ENCODE measurements at regions not wholly inside any gene's neighbourhood (a gene's known extent, or its start where the extent isn't known, plus 50 kb on each side); places are given as distances from the start of the nearest gene placed in this dataset.

DNA sequence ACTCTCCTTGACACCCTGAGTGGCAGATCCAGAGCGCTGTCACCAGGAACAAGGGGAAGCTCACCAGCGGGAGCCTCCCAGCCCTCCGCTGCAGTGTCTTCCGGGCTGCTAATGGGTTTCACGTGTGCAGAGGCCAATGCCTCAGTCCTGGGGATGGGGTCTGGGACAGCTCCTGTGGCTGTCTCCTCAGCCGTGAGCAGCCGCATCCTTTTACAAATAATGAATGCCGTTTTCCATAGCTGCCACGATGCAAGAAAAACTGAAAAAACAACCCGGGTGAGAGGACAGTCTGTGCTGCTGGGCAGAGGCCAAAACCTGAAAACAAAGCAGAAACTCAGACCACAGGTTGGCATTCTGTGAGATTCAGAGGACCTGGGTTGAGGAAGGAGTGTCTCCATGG is 212.2 kb upstream of the RAB4A start:
- DNase-seq (ENCODE audit: extremely low spot score): peak; percentile 21
- H3K27ac ChIP-seq (ENCODE audit: low read depth): no peak overlapping the region

DNA sequence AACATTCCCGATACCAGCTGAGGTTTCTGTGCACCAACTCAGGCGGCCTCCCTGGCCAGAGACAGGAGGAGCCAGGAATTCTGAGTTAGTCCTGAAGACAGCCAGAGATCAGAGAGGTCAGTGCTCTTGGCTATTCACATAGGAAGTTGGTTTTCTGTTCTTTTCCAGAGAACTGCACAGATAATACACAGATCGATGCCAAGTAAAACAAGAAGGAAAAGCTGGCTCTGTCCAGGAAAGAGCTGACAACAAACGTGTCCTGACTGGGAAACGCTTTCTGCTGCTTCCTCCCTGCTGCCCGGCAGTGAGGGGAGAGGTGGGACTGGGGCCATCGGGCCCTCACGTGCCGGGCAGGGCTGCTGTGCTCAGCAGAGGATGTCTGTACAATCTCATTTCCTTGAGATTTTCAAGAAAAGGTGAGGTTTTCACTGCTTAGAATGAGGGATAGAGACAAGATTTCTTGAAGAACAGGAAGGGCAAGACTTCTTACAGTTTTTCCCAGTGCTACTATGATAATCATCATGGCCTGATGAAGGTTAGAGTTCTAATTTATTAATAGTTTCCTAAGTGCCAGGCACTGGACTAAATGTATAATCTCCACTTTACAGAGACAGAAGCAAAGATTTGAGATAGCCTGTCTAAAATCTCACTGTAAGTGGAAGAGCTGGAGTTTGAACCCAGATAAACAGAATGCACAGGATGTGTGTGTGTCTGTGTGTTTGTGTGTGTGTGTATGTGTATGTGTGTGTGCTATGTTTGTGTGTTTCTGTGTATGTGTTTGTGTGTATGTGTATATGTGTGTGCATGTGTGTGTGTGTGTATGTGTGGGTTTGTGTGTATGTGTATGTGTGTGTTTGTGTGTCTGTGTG is 211.0 kb upstream of the RAB4A start:
- peak; percentile 18 for DNase-seq (ENCODE audit: extremely low spot score)
- no peaks in the 10 kb centered on the region for H3K4me1 ChIP-seq (ENCODE audit: insufficient read depth)

More for the DNA sequence above, 212.2 kb upstream of the RAB4A start:
- Histone ChIP-seq H3K36me3 (ENCODE audit: insufficient read depth) (no peaks in the 10 kb centered on the region), H3K4me3 (ENCODE audit: low read depth, low read length) (no peak overlapping the region), H3K4me1 (ENCODE audit: insufficient read depth) (no peaks in the 10 kb centered on the region)
- WGBS: 70% methylated on average over 10 of the region's 10 CpGs

DNA sequence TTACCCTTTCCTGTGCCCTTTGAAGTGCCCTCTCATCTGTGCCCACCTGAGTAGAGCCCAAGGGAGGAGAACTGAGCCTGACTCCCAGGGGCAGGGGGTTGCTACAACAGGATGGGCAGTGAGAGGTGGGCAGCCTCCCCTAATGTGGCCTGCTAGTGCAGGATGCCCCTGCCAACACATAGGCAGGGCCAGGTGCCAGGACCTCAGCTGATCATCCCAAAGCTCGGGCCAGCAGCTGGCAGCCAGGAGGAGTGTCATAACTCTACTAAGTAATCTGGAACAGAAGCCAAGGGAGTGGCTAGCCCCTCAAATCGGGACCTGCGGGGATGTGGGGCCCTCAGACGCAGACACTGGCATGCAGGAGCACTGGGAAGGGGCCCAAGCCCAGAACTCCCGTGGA is 208.8 kb upstream of the RAB4A start:
- Histone ChIP-seq H3K4me3 (ENCODE audit: low read depth, low read length) (no peak overlapping the region), H3K4me1 (ENCODE audit: insufficient read depth) (no peaks in the 10 kb centered on the region), H3K36me3 (ENCODE audit: insufficient read depth) (no peaks in the 10 kb centered on the region), H3K27ac (ENCODE audit: low read depth) (no peak overlapping the region)
- DNase-seq (ENCODE audit: extremely low spot score): no peak
- WGBS: 84% methylated on average over 5 of the region's 5 CpGs

More for the DNA sequence above, 211.0 kb upstream of the RAB4A start:
- 25% methylated on average over 9 of the region's 9 CpGs for WGBS
- Histone ChIP-seq H3K36me3 (ENCODE audit: insufficient read depth) (no peaks in the 10 kb centered on the region), H3K4me3 (ENCODE audit: low read depth, low read length) (no peak overlapping the region), H3K27ac (ENCODE audit: low read depth) (no peak overlapping the region)

DNA sequence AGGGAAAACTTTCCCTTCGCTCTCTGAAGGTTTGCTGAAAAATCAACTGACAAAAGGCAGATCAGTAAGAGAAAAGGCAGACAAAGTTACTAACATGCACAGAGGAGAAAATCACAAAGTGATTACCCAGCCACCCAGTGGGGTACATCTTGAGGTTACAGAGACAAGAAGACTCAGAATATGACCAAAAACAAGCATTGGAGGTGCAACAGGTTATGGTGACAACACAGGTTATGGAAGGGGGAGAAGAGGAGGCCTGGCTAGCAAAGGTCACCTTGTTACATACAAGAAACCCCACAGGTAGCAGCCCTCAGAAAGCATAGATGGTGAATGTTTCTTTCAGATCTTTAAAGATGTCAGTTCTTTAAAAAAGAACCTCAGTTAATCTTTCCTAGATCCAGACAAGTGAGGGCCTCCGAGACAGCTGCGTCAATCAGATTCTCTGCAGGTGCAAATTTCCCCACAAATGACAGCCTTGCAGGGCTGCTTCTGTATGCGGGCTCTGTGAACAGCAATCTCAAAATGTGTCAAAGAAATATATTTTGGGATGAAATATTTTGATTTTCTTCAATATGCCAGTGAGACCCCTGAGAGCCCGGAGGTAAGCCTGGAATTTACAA is 207.6 kb upstream of the RAB4A start:
- H3K36me3 ChIP-seq (ENCODE audit: insufficient read depth): no peaks in the 10 kb centered on the region
- WGBS: 99% methylated on average over 5 of the region's 5 CpGs
- no peak overlapping the region for H3K27ac ChIP-seq (ENCODE audit: low read depth)
- no peak for DNase-seq (ENCODE audit: extremely low spot score)
- no peaks in the 10 kb centered on the region for H3K4me1 ChIP-seq (ENCODE audit: insufficient read depth)
- H3K4me3 ChIP-seq (ENCODE audit: low read depth, low read length): no peak overlapping the region

GRCh38 chr1:229064320-229065168 is 206.4 kb upstream of the RAB4A start:
- H3K27ac ChIP-seq (ENCODE audit: low read depth): no peak overlapping the region
- no peaks in the 10 kb centered on the region for H3K36me3 ChIP-seq (ENCODE audit: insufficient read depth)
- no peak for DNase-seq (ENCODE audit: extremely low spot score)
- H3K4me3 ChIP-seq (ENCODE audit: low read depth, low read length): no peak overlapping the region
- WGBS: 71% methylated on average over 12 of the region's 12 CpGs
- no peaks in the 10 kb centered on the region for H3K4me1 ChIP-seq (ENCODE audit: insufficient read depth)

DNA sequence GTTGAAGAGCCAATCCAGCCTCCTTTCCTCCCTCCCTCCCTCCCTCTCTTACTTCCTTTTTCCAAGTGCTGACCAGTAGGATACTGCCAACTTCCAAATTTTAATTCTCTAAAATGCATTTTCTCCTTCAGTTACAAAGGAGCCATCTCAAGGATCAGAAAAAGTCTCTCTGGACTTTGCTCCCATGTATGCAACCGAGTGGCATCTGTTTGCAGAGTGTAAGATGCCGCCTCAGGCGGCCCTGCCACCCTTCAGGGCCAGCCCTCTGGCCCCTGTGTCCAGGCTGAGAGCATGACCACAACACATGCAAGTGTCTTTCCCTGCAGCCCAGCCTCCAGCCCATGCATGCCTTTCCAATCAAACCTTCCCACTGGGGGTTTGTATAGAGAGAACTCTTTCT is 205.3 kb upstream of the RAB4A start:
- Histone ChIP-seq H3K4me1 (ENCODE audit: insufficient read depth) (no peaks in the 10 kb centered on the region), H3K36me3 (ENCODE audit: insufficient read depth) (no peaks in the 10 kb centered on the region), H3K4me3 (ENCODE audit: low read depth, low read length) (no peak overlapping the region), H3K27ac (ENCODE audit: low read depth) (no peak overlapping the region)
- WGBS: 94% methylated on average over 3 of the region's 3 CpGs
- DNase-seq (ENCODE audit: extremely low spot score): no peak

- no peak for DNase-seq (ENCODE audit: extremely low spot score)
- no peaks in the 10 kb centered on the region for H3K36me3 ChIP-seq (ENCODE audit: insufficient read depth)
- H3K27ac ChIP-seq (ENCODE audit: low read depth): no peak overlapping the region
- 85% methylated on average over 3 of the region's 3 CpGs for WGBS
- no peaks in the 10 kb centered on the region for H3K4me1 ChIP-seq (ENCODE audit: insufficient read depth)
- H3K4me3 ChIP-seq (ENCODE audit: low read depth, low read length): no peak overlapping the region
Observed at GRCh38 chr1:229066591-229066990, 204.3 kb upstream of the RAB4A start.

GRCh38 chr1:229067546-229067945 is 203.4 kb upstream of the RAB4A start:
- no peak for DNase-seq (ENCODE audit: extremely low spot score)
- Histone ChIP-seq H3K4me1 (ENCODE audit: insufficient read depth) (no peaks in the 10 kb centered on the region), H3K36me3 (ENCODE audit: insufficient read depth) (no peaks in the 10 kb centered on the region), H3K27ac (ENCODE audit: low read depth) (no peak overlapping the region), H3K4me3 (ENCODE audit: low read depth, low read length) (no peak overlapping the region)
- 94% methylated on average over 5 of the region's 5 CpGs for WGBS

DNA sequence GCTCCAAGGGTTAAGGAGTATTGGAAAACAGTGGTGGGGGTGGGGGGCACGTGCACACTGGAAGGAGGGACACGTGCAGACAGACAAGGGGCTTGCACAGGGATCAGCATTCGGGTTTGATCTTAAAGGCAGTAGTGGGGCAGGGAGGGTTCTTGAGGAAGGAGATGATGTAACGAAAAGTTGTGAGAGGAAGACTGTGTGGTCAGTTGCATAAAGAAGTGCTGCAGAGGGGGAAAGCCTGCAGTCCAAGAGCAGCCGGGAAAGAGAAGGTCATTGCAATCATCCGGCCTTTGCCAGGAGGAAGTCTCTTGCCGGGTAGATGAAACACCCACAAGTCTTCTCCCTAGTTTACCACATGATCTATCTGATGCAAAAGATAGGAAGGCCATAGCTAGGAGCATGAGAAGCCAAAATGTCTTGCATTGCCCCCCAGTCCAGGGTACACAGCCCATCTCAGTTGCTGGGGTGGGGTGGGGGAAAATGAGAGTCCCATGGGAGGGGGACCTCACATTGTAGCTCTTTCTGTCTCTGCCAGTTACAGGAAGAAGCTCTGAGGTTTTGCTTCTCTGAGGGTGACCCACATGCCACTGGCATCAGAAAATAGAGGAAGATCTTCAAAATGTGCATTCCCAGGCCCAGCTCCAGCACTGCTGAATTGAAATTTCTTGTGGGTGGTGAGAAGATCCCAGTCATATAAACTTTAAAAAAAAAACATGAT is 202.5 kb upstream of the RAB4A start:
- DNase-seq (ENCODE audit: extremely low spot score): no peak
- Histone ChIP-seq H3K4me1 (ENCODE audit: insufficient read depth) (no peaks in the 10 kb centered on the region), H3K36me3 (ENCODE audit: insufficient read depth) (no peaks in the 10 kb centered on the region), H3K4me3 (ENCODE audit: low read depth, low read length) (no peak overlapping the region), H3K27ac (ENCODE audit: low read depth) (no peak overlapping the region)
- 55% methylated on average over 7 of the region's 7 CpGs for WGBS

DNA sequence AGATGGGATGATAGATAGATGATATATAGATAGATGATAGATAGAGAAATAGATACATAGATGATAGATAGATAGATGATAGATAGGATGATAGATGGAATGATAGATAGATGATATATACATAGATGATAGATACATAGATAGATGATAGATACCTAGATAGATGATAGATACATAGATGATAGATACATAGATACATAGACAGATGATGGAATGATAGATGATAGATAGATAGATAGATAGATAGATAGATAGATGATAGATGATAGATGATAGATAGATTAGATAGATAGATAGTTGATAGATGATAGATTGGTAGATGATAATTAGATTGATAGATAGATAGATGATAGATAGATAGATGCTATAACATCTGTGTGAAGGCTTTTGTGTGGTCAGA is 201.7 kb upstream of the RAB4A start:
- Histone ChIP-seq H3K36me3 (ENCODE audit: insufficient read depth) (no peaks in the 10 kb centered on the region), H3K4me1 (ENCODE audit: insufficient read depth) (no peaks in the 10 kb centered on the region), H3K27ac (ENCODE audit: low read depth) (no peak overlapping the region), H3K4me3 (ENCODE audit: low read depth, low read length) (no peak overlapping the region)
- no peak for DNase-seq (ENCODE audit: extremely low spot score)

DNA sequence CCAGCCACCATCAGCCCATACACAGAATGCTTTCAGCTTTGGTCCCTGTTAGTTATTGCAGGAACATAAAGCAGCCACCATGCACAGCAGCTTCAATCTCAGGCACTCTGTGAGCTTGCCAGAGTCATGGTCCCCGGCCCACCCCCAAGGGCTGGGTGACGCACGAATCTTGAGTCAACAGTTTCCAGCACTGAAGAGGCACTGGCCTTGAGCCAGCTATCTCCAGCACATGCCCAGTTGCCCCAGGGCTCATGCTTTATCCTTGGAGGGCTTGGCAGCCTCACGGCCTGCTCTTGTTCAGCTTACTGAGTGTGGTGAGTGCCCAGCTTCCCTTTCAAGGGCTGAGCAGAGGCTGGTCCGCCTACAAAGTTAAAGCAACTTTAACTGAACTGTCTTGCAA is 200.7 kb upstream of the RAB4A start:
- WGBS: 36% methylated on average over 5 of the region's 5 CpGs
- H3K4me3 ChIP-seq (ENCODE audit: low read depth, low read length): no peak overlapping the region
- no peaks in the 10 kb centered on the region for H3K4me1 ChIP-seq (ENCODE audit: insufficient read depth)
- no peak overlapping the region for H3K27ac ChIP-seq (ENCODE audit: low read depth)
- H3K36me3 ChIP-seq (ENCODE audit: insufficient read depth): no peaks in the 10 kb centered on the region
- no peak for DNase-seq (ENCODE audit: extremely low spot score)

DNA sequence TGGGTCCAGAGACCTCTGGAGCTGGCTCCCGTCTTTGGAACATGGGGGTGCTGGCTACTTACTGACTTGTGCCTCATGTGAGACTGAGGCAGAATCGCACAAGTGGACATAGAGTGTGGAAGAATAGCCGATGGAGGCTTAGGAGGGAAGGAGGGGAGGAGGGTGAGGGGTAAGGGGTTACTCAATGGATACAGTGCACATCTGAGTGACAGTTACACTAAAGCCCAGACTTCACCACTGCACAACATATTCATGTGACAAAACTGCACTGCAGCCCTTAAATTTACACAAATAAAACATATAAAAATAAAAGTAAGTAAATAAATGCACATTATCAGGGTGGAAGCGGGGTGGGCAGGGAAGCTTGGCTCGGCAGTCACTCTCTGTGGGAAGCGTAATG is 197.7 kb upstream of the RAB4A start:
- no peaks in the 10 kb centered on the region for H3K36me3 ChIP-seq (ENCODE audit: insufficient read depth)
- no peak for DNase-seq (ENCODE audit: extremely low spot score)
- H3K4me1 ChIP-seq (ENCODE audit: insufficient read depth): no peaks in the 10 kb centered on the region
- no peak overlapping the region for H3K27ac ChIP-seq (ENCODE audit: low read depth)
- H3K4me3 ChIP-seq (ENCODE audit: low read depth, low read length): no peak overlapping the region
- WGBS: 97% methylated on average over 6 of the region's 6 CpGs

GRCh38 chr1:229075217-229075616 is 195.7 kb upstream of the RAB4A start:
- no peak overlapping the region for H3K27ac ChIP-seq (ENCODE audit: low read depth)
- DNase-seq (ENCODE audit: extremely low spot score): no peak
- no peak overlapping the region for H3K4me3 ChIP-seq (ENCODE audit: low read depth, low read length)
- 65% methylated on average over 2 of the region's 2 CpGs for WGBS
- H3K4me1 ChIP-seq (ENCODE audit: insufficient read depth): no peaks in the 10 kb centered on the region
- H3K36me3 ChIP-seq (ENCODE audit: insufficient read depth): no peaks in the 10 kb centered on the region
